ENCODE measurements at regions not wholly inside any gene's neighbourhood (a gene's known extent, or its start where the extent isn't known, plus 50 kb on each side); places are given as distances from the start of the nearest gene placed in this dataset.
"Not testable (repeated sequence)": the region's sequence is repeated elsewhere in the genome, so short reads cannot be mapped to it uniquely, and the experiment has no call there.

GRCh38 chr11:25159341-25159740 lies 662.5 kb downstream of the LUZP2 start:
- peak; percentile 3 for DNase-seq

- no peak for DNase-seq
Measured at GRCh38 chr11:25163421-25163820, 666.6 kb downstream of the LUZP2 start.

- no peak for DNase-seq
Measured at GRCh38 chr11:25180187-25180586, 683.3 kb downstream of the LUZP2 start.

- no peak for DNase-seq
Measured at GRCh38 chr11:25183411-25183810, 686.6 kb downstream of the LUZP2 start.

GRCh38 chr11:25197515-25197914 lies 700.7 kb downstream of the LUZP2 start:
- DNase-seq = no peak

- no peak for DNase-seq
Measured at GRCh38 chr11:25198704-25199103, 701.9 kb downstream of the LUZP2 start.

- no peak for DNase-seq
Measured at GRCh38 chr11:25200925-25201324, 704.1 kb downstream of the LUZP2 start.

GRCh38 chr11:25206762-25207161 lies 709.9 kb downstream of the LUZP2 start:
- no peak for DNase-seq

- DNase-seq = no peak
Measured at GRCh38 chr11:25211635-25212254, 714.9 kb downstream of the LUZP2 start.

GRCh38 chr11:25214535-25215176 lies 717.8 kb downstream of the LUZP2 start:
- DNase-seq = no peak

- no peak for DNase-seq
Measured at GRCh38 chr11:25218036-25218435, 721.2 kb downstream of the LUZP2 start.

GRCh38 chr11:25225078-25225477 lies 728.2 kb downstream of the LUZP2 start:
- no peak for DNase-seq

- DNase-seq = no peak
Measured at GRCh38 chr11:25242928-25243327, 746.1 kb downstream of the LUZP2 start.

- DNase-seq = no peak
Measured at GRCh38 chr11:25244126-25244525, 747.3 kb downstream of the LUZP2 start.

- no peak for DNase-seq
Measured at GRCh38 chr11:25247336-25247735, 750.5 kb downstream of the LUZP2 start.

- DNase-seq = no peak
Measured at GRCh38 chr11:25252854-25253253, 756.0 kb downstream of the LUZP2 start.

- DNase-seq = not testable (repeated sequence)
Measured at GRCh38 chr11:25263861-25264260, 767.0 kb downstream of the LUZP2 start.

GRCh38 chr11:25271301-25271700 lies 774.4 kb downstream of the LUZP2 start:
- no peak for DNase-seq

- DNase-seq = no peak
Measured at GRCh38 chr11:25272214-25272613, 775.4 kb downstream of the LUZP2 start.

- not testable (repeated sequence) for DNase-seq
Measured at GRCh38 chr11:25280821-25281220, 784.0 kb downstream of the LUZP2 start.

GRCh38 chr11:25293166-25293565 lies 796.3 kb downstream of the LUZP2 start:
- no peak for DNase-seq

- no peak for DNase-seq
Measured at GRCh38 chr11:25298450-25298849, 801.6 kb downstream of the LUZP2 start.

GRCh38 chr11:25309818-25310217 lies 813.0 kb downstream of the LUZP2 start:
- no peak for DNase-seq

GRCh38 chr11:25317216-25317615 lies 820.4 kb downstream of the LUZP2 start:
- DNase-seq = no peak

- DNase-seq = no peak
Measured at GRCh38 chr11:25319127-25319526, 822.3 kb downstream of the LUZP2 start.
